GM21423 (cell line): ENCODE measurements at regions not wholly inside any gene's neighbourhood (a gene's known extent, or its start where the extent isn't known, plus 50 kb on each side); places are given as distances from the start of the nearest gene placed in this dataset.

Experiments
- ATAC-seq: cut with Tn5 transposase; IDR thresholded peaks from one replicate; pipeline ENCODE4 v1.9.1; 2021; ENCODE audit warnings: mild to moderate bottlenecking, moderate library complexity; ENCODE audit not compliant: unreplicated experiment

DNA sequence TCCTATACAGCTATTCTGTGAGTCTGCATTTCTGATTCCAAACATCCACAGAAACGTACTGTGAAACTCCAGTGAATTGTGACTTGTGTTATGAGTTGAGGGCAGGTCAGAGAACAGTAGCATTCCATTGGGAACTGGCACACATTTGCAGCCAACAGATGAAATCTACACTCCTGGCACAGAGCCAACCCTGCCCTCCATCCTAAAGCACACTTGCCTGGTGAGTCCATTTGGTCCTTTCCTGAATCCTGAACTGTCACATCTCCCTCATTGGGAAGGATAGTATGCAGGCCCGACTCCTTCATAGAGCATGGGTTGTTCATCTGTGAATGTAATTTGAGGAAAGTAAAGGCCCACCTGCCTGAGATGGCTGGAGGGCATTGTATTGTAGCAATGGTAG lies 314.3 kb upstream of the RASGRP1 start:
- ATAC-seq, result no peak

DNA sequence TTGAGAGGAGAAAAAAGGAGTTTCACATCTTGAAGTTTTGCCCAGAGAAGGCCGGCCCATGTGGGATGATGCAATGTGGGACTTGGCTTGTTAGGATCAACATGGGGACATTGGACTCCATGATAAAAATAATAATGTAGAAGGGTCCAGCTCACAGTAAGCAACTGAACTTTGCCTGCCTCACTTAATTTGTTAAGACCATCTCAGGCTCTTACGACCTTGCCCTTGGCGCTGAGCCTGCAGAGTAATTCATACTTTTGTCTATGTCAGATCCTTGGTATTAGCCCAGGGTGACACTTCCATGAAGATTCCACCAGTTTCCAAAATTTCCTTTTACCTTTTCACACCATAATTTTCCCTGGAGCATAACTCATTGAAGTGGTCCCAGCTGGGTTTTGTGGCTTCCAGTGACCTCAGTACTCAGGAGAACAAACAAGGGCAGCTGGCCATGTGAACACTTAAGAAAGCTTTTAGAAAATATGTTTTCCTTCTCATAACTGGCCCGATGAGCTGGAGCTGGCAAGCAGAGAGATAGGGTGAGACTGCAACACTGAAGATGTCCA lies 315.4 kb upstream of the RASGRP1 start:
- no peak for ATAC-seq

DNA sequence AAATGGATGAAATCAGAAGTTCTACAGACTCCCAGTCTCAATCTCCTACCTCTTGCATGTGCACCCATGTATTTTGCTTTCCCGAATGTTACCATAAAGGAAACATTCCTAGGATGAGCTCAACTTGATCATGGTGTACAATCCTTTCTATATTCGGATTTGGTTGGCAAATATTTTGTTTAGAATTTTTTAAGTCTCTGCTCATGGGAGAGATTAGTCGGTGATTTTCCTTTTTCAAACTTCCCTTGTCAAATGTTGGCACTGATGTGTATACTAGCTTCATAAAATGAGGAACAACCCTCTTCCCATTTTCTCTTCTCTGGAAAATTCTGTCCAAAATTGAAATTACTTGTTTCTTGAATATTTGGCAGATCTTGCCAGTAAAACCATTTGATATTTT lies 317.6 kb upstream of the RASGRP1 start:
- no peak for ATAC-seq

DNA sequence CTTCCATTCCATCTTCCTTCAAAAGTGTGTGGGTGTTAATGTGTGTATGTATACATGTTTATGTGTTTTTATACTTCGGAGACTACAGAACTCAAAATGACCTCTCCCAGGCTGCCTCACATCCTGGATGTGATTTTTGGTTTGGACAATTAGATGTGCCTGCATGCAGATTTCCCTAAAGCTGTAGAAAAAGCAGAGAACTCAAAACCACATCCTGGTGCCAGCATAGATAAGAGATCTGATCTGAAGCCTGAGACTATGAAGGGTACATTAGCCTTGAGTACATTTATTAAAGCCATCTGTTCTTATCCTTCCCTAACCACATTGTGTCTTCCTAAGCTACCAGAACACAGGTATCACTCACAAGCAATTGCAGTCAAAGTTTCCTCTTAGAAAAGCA lies 319.4 kb upstream of the RASGRP1 start:
- ATAC-seq, result no peak

DNA sequence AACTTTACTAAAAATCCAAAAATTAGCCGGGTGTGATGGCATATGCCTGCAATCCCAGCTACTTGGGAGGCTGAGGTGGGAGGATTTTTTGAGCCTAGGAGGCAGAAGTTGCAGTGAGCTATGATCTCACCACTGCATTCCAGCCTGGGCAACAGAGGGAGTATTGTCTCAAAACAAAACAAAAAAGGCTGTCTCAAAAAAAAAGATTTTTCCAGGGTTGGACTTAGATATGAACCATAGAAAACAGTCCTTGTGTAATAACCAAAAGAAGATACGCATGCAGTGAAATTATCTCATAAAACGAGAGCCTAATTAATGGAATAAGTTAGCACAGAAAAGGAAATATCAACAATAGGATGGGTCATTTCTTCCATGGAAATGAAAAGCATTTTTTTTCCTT lies 320.4 kb upstream of the RASGRP1 start:
- no peak for ATAC-seq

DNA sequence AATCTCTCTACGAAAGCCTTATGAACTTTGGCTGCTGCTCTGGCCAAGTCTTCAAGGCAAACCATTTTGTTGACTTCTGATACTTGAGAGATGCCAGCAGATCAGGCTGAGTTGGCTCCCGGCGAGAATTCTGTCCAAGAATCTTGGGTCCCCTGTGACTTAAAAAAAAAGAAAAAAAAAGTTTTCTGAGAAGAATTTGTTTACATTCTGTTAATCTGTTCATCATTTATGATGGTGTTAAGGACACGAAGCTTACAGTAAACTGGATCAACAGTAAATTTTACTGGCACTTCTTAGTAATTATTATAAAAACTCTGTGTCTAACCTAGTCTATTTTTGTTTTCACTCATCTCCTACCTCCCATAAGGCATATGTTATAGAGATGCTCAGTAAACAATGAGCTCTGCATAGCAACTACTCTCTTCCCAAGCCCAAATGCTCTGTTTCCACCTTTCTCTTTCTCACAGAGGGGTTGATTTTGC lies 320.9 kb upstream of the RASGRP1 start:
- ATAC-seq, result no peak

DNA sequence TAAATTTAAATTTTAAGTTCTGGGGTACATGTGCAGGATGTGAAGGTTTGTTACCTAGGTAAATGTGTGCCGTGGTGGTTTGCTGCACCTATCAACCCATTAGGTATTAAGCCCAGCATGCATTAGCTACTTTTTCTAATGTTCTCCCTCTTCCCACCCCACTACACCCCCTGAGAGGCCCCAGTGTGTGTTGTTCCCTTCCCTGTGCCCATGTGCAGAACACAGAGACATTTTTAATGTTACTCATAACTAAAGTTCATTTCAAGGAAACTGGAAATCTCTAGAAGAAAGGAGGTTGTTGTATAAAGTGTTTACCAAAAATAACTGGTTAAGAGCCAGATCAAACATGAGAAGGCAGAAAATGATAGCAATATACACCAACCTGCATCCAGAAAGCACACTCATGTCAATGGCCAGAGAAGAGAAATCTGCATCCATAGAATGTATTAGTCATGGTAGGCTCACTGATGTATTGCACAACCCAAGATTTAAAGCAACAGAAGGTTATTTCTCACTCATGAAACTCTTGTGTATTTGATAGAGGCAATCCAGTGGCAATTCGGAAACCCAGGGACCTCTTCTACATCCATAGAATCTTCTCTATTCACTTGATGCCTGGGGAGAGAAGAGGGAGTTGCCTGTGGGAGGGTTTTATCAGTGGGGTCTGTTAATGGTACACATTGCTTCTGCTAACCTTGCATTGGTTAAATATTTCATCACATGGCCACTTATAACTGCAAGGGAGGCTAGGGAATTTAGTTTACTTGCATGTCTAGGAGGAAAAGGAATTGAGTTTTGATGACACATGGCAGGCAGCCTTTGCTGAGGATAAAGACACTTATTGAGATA lies 321.9 kb upstream of the RASGRP1 start:
- no peak for ATAC-seq

DNA sequence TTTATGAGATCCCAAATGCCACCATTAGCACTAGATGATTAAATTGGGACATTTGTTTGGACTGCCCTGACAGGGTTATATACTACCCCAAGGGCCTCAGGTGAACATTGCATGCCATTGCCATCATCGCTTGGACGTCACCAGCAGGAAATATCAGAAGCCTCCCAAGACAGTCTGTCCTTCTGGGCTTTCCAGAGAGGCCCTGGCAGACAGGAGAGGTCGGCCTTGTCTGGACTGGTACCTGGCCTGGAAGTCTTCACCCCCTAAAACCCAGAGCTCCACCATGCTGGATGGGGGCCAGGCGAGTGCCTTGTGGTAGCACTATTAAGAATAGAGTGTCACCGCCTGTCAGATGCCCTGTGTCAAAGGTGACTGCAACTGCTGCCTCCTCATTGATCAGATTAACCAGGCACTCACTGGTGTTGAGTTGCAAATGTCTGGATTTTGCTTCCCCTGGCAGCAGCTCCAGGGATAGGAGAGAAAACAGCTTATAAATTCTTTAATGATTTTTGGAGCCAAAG lies 324.1 kb upstream of the RASGRP1 start:
- ATAC-seq, result no peak

DNA sequence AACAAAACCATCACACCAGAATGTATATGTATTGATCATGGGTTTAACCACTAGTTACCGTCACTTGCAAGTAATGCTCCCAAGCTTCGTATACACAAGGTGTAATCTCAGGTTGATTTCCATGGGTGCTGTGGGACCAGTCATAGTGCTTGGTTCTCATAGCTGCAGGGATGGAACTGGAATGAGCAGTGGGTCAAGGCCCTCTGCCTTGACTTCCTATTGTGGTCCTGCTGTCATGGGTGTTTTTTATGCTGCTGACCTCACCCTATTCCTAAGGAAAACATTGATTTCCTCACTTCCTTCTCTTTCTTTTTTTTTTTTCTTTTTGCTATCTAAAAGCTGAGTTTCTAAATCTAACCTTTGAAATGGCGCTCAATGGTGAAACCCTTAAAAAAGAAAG lies 325.6 kb upstream of the RASGRP1 start:
- no peak for ATAC-seq

DNA sequence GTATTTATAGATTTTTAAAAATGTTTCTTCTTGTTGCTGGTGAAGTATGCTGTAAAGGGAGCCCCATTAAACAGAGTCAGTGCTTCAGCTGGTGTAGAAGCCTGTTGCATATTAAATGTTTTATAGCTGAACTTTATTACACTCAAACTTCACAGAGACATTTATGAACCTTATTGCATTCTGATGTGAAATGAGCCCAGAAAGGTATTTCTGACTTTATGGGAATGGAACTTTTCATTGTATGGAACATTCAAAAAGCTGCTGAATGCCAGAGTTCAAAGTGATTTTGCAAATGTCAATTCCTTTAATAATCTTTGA lies 329.3 kb upstream of the RASGRP1 start:
- ATAC-seq, result no peak

DNA sequence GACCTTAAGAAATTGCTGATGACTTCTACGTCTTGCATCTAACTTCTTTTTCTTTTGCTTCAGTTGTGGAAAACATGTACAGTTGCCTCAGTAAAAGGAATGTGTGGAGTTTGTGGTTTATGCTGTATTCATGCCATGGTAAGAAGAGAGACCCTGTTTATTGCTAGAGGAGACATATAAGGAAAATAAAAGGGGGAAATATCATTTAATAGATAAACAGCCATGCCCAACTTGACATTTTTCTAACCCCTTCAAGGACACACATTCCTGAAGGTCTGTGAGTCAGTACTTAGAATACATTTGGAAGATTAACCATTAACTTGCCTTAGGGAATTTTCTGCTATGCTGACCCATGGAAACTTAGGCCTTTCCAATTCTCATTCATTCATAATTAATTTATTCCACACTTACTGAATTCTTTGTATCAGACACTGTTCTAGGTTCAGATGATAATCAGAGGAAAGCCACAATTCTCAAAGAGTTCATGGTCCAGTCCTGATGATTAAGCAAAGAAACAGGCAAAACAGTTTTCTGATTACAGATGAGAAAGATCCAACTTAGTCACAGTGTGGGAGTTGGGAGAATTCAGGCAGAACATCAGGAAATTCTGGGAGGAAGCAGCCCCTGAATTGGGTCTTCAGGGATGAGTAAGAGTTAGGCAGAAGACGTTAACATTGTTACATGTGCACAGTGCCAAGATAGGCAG lies 329.8 kb upstream of the RASGRP1 start:
- ATAC-seq, result no peak

DNA sequence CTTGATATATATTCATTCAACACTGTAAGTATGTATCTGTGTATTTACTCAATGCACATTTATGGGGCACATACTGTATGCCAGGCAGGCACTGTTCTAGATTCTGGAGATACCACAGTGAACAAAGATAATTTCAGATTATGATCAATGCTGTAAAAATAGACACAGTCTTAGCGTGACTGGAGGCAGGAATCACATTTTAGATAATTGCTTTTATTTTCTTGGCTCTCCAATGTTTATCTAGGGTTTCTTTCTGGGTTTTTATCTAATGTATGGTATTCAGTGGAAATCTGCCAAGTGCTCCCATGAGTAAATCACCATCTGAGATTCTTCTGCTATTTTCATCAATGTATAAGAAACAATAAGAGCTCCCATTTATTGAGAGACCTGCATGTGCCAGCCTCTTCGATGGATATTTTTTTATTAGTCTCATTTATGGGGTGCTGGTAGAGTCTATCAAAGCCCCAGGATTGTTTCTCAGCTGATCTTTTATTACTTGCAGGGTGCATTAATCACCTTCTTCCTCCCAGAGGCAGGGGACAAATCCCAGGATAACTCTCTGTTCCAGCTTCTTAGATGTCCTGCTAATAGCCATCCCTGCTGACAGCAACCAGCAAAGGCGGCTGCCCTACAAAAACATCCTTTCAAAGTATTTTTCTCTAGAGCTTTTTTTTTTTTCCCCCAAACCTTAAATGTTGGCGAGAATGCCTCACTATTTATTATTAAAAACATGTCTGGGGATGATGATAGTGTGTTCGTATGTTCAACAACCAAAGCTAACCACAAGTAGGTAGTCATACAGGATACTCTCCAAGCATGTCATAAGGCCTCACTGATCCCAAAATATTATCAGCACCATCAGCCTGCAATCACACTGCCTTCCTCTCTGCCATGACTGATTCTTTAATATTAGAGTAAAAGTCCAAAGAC lies 331.0 kb upstream of the RASGRP1 start:
- no peak for ATAC-seq

DNA sequence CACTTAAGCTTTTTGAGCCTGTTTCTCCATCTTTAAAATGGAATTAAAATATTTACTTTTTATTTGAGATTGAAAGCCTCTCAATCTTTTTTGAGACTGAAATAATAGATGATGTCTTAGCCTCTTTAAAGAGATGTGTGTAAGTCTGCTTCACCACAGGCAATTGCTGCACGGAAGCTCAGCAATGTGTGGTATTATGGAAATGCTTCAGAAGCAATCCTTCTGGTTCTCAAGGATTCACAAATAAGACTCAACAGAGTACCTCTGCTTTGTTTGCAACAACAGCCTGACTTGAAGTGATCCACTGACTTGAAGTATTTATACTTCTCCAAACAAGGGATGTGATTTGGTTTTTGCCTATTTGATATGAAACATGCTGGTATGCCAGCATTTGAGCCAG lies 332.0 kb upstream of the RASGRP1 start:
- no peak for ATAC-seq

DNA sequence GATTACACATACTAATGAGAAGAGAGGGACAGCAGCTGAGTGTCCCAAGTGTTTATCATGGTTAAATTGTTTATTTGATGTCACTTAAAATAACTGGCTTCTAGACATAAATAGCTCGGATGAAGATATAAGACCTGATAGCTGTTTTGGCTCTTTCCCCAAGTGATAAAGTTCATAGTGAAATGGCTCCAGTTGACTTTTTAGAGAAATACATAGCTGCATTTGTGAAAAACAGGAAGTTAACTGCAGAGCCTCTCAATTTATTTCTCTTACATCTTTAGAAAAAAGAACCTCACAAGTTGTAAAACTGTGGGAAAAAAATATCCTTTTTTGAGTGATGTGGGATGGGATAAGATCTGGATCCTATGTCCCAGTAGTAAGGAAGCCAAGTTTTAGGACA lies 332.9 kb upstream of the RASGRP1 start:
- no peak for ATAC-seq

DNA sequence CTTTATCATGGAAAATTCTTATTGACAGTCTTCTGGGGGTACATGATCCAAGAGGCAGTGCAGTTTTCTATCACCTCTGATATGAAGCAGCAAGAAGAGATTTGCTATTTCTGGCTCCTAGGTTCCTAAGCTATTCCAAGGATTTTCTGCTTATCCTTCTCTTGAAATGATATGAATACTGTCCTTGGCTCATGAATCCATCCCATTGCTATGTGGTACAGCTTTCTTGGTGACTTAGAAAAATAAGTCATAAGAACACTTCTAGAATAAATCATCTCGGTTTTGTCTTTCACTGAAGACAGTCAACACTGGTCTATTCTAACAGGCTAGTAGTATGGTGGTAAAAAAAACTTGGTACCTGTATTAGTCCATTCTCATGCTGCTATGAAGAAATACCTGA lies 333.6 kb upstream of the RASGRP1 start:
- no peak for ATAC-seq

DNA sequence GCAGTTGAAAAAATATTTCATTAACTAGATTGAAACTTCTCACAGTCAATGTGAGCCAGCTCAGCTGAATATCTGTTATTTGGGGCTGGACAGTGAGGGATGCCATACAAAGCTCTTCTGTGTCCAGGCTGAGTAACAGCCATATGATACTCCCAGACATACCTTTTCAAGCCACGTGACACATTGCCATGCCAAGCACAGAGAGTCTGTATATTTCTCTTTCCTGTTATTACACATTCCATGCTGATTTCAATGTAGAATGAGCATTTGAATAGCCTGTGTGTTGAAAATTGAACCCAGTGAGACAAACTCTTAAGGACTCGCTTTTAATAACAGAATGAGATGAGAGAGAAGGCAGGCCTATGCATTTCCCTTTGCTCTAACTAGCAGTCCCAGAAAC lies 334.7 kb upstream of the RASGRP1 start:
- no peak for ATAC-seq

DNA sequence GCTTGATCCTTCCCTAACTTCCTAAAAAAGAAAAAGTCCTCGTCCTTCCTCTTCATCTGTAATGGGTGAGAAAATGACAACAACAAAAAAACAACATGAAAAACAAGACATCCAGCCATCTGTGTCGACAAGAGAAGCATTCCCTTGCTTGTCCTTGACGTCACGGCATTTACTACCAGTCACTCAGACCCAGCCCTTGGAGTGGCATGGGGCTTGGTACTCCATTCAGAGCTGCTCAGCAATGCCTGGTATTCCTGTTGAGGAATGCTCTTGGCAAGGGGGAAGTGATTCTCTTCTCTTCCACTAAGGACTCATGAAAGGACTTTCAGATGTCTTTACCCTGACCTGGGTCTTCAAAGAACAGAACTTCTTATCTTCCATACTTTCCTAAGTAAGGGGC lies 339.7 kb upstream of the RASGRP1 start:
- ATAC-seq, result no peak

DNA sequence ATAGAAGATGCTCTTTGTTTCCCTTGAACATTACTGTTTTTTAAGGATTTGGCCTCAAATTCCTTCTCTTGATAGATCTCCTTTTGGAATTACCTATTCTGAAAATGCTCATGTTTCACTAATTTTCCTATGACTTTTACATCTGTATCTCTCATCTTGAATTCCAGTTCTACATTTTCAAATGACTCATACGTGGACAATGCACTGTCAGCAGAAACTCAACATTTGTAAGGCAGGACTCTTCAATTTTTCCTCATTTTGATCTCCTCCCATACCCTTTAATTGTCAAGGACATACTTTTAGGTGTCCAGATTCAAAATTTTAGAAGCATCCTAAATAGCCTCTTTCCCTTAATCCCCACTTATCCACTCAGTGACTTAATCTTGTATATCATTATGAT lies 341.0 kb upstream of the RASGRP1 start:
- ATAC-seq, result no peak

DNA sequence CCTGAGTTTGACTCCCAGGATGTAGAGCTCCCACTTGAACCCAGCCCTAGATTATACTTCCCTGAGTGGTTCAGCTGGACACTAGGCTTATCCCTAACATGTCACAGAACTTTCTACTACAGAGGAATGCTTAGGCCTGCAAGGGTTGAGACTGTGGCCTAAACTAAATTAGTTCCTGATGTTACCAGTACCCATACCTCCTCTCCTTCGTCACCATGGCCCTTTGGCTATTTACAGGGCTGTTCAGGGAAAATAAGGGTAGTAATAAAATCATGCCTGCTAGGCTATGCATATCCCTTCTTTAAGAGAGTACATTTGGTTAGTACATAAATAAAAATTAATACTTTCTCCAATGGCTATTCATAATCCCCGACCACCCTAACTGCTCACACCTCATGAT lies 356.4 kb upstream of the RASGRP1 start:
- ATAC-seq, result no peak

DNA sequence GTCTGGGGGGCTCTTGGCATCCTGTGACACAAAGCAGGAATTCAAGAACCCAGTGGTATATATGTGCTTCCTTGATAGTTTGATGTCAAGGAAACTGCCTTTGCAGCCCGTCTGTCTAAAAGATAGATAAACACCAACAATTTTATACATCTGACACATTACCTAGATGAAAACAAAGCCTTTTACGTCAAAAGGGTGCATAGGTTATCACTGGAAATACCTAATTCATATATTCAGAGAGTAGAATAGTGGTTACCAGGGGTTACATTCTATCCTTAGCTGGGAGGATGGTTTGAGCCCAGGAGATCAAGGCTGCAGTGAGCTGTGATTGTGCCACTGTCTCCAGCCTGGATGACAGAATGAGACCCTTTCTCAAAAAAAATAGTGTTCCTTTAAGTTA lies 356.9 kb upstream of the RASGRP1 start:
- no peak for ATAC-seq

DNA sequence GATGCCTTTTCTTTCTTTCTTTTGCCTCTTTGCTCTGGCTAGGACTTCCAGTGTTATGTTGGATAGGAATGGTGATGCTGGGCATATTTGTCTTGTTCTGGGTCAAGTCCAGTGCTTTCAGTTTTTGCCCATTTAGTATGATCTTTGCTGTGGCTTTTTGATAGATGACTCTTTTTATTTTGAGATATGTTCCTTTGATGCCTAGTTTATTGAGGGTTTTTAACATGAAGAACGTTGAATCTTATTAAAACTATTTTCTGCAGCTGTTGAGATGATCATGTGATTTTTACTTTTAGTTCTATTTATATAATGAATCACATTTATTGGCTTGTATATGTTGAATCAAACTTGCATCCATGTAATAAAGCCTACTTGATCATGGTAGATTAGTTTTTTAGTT lies 363.8 kb upstream of the RASGRP1 start:
- no peak for ATAC-seq
